ENCODE measurements at regions not wholly inside any gene's neighbourhood (a gene's known extent, or its start where the extent isn't known, plus 50 kb on each side); places are given as distances from the start of the nearest gene placed in this dataset.

DNA sequence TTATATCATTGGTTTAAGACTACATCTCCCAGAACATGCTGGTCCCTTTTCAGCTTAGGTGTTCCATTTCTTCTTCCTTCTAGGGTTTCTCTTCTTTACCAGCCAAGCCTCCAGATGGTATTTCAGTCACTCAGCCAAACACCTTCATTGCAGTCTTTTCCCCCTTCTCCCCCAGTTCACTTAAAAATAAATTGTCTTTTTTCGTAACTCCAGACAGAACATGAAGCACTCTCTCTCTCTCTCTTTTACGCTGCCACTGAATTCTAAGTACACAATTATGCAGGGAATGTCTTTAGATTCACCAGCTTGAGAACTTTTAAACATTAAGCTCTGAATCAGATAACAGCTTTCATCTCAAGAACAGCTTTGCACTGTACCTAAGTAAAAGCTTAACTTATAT lies 419.7 kb upstream of the BRINP1 start:
- Mint-ChIP-seq H3K36me3 (ENCODE audit: insufficient read depth) (no peaks in the 10 kb centered on the region), H3K27ac (no peak overlapping the region), H3K9me3 (peaks cover 0 to 5% of the 10 kb centered on the region in 2 donors), H3K4me3 (no peak overlapping the region), H3K27me3 (no peaks in the 10 kb centered on the region), H3K4me1 (ENCODE audit: low read depth in 2 of 2) (no peaks in the 10 kb centered on the region)
- DNase-seq (no peak), ATAC-seq (replicated peaks) (no peak)

DNA sequence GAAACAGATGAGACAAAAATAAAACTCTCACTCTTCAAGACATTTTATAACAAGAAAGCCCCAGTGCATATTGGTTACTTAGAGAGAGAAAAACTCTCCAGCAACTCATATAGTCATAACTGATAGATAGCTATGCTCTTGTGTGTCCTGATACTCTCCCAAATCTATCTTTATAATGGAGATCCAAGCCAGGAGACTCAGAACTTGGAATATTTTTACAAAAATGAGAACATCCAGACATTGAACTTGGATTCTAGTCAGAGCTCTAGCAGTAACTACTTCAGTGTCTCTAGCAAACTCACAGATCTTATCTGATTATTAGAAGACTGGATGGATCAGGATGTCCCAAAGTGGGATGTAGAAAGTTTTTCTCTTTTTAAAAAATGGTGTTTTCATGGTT lies 412.7 kb upstream of the BRINP1 start:
- peaks cover 0 to 3% of the 10 kb centered on the region in 2 donors for H3K9me3 Mint-ChIP-seq
- no peaks in the 10 kb centered on the region for H3K27me3 Mint-ChIP-seq
- H3K36me3 Mint-ChIP-seq (ENCODE audit: insufficient read depth) = no peaks in the 10 kb centered on the region
- ATAC-seq (replicated peaks) (no peak), DNase-seq (no peak)
- no peak overlapping the region for H3K27ac Mint-ChIP-seq
- H3K4me3 Mint-ChIP-seq = no peak overlapping the region
- no peaks in the 10 kb centered on the region for H3K4me1 Mint-ChIP-seq (ENCODE audit: low read depth in 2 of 2)

DNA sequence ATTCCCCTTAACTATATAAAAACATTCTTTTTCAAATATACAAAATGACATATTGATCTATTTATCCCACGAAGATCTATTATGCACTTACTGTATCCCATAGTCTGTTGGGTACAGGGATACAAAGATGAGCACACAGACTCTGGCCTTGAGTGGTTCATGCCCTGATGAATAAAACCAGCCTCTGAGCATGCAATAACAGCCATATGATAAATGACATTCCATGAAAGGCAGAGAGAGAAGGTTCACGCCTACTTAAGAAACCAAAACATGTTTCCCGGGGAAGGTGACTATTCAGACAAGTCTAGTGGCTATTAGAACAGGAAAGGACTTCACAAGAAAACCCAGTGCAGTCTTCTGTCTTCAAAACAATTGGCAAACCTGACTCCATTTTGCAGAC lies 406.2 kb upstream of the BRINP1 start:
- DNase-seq (no peak), ATAC-seq (replicated peaks) (no peak)
- no peak overlapping the region for H3K4me3 Mint-ChIP-seq
- no peaks in the 10 kb centered on the region for H3K36me3 Mint-ChIP-seq (ENCODE audit: insufficient read depth)
- no peaks in the 10 kb centered on the region for H3K27me3 Mint-ChIP-seq
- no peak overlapping the region for H3K27ac Mint-ChIP-seq
- no peaks in the 10 kb centered on the region for H3K4me1 Mint-ChIP-seq (ENCODE audit: low read depth in 2 of 2)
- H3K9me3 Mint-ChIP-seq = peaks cover 0 to 3% of the 10 kb centered on the region in 2 donors

DNA sequence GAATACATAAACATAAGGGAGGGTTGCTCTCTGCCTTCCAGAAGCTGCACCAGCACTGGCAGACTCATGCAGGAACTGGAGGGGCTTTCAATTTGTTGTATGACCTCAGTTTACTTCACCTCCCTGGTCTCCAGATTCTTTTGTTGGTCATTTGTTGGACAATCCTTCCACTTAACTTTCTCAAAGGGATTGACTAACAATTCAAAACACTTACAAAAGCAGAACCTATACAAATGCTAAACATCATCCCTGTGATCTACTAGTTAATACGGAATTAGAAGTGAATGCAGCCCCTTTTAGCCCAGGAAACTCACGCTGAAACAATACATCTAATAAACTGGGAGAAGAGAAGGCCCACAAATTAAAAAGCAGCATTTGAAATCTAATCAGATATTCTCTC lies 404.6 kb upstream of the BRINP1 start:
- no peak for ATAC-seq (replicated peaks)
- H3K9me3 Mint-ChIP-seq = peaks cover 0 to 3% of the 10 kb centered on the region in 2 donors
- no peaks in the 10 kb centered on the region for H3K4me1 Mint-ChIP-seq (ENCODE audit: low read depth in 2 of 2)
- H3K27me3 Mint-ChIP-seq = no peaks in the 10 kb centered on the region
- no peak overlapping the region for H3K4me3 Mint-ChIP-seq
- H3K27ac Mint-ChIP-seq = no peak overlapping the region
- no peak for DNase-seq
- no peaks in the 10 kb centered on the region for H3K36me3 Mint-ChIP-seq (ENCODE audit: insufficient read depth)

DNA sequence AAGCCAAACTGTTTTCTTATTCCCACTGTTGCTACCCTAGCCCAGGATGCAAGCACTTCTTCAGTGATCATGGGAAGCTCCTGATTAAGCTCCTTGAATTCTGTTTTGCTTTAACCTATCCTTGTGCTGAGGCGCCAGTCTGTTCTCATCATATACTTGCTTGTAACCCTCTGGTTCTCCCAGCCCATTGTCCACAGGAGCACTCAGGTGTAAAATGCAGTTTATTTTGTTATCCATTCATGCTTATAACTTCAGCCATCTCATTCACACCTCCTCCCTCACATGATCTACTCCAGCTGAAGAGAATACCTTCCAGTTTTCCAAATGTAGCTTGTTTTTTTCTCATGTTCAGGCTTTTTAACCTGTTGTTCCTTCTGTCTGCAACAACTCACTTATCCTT lies 402.1 kb upstream of the BRINP1 start:
- Mint-ChIP-seq H3K4me1 (ENCODE audit: low read depth in 2 of 2) (no peaks in the 10 kb centered on the region), H3K27me3 (no peaks in the 10 kb centered on the region), H3K36me3 (ENCODE audit: insufficient read depth) (no peaks in the 10 kb centered on the region), H3K9me3 (peaks cover 0 to 5% of the 10 kb centered on the region in 2 donors), H3K27ac (no peak overlapping the region), H3K4me3 (no peak overlapping the region)
- no peak for ATAC-seq (replicated peaks)
- no peak for DNase-seq

DNA sequence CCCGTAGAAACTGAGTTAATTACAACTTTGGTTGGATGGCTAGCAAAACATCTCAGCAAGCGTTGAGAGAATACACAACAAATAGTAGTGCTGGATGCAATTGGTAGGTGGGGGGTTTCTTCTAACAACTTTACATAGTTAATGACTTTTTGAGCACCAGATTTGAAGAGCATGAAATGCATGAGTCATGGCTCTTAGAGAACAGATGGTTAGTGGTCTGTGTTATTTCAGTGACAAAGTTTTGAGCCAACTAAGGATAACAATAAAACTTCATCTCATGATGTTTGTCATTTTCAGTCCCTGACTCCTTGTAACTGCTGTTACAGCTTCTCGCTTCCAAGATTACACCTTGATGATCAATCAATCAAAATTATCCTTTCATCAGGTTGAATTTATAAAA lies 399.0 kb upstream of the BRINP1 start:
- no peak for DNase-seq
- H3K27me3 Mint-ChIP-seq = no peaks in the 10 kb centered on the region
- H3K4me3 Mint-ChIP-seq = no peak overlapping the region
- H3K9me3 Mint-ChIP-seq = peaks cover 0 to 10% of the 10 kb centered on the region in 2 donors
- no peaks in the 10 kb centered on the region for H3K4me1 Mint-ChIP-seq (ENCODE audit: low read depth in 2 of 2)
- H3K36me3 Mint-ChIP-seq (ENCODE audit: insufficient read depth) = no peaks in the 10 kb centered on the region
- H3K27ac Mint-ChIP-seq = no peak overlapping the region
- ATAC-seq (replicated peaks) = no peak

DNA sequence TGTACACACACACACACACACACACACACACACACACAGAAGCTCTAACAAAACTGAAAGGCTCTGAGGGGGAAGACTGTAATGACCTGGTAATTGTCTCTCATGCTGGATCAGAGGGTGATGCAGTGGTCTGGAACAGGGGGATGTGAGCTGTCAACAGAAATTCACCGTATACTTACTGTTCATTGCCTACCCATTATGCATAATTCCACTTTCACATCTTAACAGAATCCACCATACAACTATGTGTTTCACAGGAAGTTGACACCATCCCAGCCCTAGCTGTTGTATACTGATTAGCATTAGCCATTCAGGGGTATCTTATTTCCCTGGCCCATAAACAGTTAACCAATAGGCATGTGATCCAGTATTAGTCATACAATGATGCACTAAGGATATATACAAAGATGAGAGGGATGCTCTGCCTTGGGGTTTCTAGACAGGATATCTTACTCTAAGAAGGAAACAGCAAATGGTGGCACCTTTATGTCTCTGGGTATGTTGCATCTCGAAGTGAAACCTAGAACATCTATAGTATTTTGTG lies 396.5 kb upstream of the BRINP1 start:
- no peak for ATAC-seq (replicated peaks)
- H3K9me3 Mint-ChIP-seq = peaks cover 7% of the 10 kb centered on the region in 2 donors
- DNase-seq = no peak
- H3K4me1 Mint-ChIP-seq (ENCODE audit: low read depth in 2 of 2) = no peaks in the 10 kb centered on the region
- no peak overlapping the region for H3K27ac Mint-ChIP-seq
- no peaks in the 10 kb centered on the region for H3K27me3 Mint-ChIP-seq
- no peaks in the 10 kb centered on the region for H3K36me3 Mint-ChIP-seq (ENCODE audit: insufficient read depth)
- no peak overlapping the region for H3K4me3 Mint-ChIP-seq

DNA sequence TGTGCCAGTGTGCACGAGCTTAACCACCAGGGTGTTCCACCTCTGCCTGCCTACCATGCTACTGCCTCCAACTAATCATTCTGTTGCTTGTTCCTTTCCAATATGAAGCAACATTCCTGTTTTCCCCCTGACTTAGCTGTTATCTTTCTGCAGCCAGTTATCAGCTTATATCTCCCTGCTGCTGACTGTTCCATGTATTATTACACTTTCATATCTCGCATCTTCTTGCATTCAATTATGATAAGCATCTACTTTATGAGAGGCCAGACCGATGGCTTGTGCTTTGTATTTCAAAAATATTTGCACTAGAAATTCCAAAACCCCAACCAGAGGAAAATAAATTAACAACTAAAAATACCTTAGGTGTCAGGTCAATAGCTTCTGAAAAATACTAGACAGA lies 394.0 kb upstream of the BRINP1 start:
- H3K4me3 Mint-ChIP-seq = no peak overlapping the region
- H3K4me1 Mint-ChIP-seq (ENCODE audit: low read depth in 2 of 2) = no peaks in the 10 kb centered on the region
- ATAC-seq (replicated peaks) (no peak), DNase-seq (no peak)
- H3K36me3 Mint-ChIP-seq (ENCODE audit: insufficient read depth) = no peaks in the 10 kb centered on the region
- H3K27me3 Mint-ChIP-seq = no peaks in the 10 kb centered on the region
- H3K9me3 Mint-ChIP-seq = peaks cover 7% of the 10 kb centered on the region in 2 donors
- H3K27ac Mint-ChIP-seq = no peak overlapping the region

DNA sequence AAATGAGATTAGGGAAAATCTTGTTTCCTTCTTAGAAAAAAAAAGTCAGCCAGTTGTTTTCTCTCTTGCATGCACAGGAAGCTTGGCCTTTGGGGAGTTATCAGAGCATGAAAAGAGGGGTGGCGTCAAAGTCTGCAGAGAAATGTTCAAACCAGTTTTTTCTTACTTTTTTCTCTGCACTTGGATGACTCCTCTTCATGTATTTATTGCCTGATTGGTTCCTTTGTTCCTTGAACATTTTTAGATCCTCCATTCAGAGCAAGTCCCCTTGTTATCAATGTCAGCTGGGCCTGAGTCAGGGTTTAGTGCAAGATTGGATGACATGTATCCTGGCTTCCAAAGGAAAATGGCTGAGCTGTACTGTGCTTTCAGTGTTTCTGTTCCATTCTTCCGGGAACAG lies 392.6 kb upstream of the BRINP1 start:
- DNase-seq (no peak), ATAC-seq (replicated peaks) (no peak)
- no peak overlapping the region for H3K27ac Mint-ChIP-seq
- no peaks in the 10 kb centered on the region for H3K27me3 Mint-ChIP-seq
- H3K9me3 Mint-ChIP-seq = peaks cover 6 to 7% of the 10 kb centered on the region in 2 donors
- no peaks in the 10 kb centered on the region for H3K4me1 Mint-ChIP-seq (ENCODE audit: low read depth in 2 of 2)
- no peak overlapping the region for H3K4me3 Mint-ChIP-seq
- no peaks in the 10 kb centered on the region for H3K36me3 Mint-ChIP-seq (ENCODE audit: insufficient read depth)

DNA sequence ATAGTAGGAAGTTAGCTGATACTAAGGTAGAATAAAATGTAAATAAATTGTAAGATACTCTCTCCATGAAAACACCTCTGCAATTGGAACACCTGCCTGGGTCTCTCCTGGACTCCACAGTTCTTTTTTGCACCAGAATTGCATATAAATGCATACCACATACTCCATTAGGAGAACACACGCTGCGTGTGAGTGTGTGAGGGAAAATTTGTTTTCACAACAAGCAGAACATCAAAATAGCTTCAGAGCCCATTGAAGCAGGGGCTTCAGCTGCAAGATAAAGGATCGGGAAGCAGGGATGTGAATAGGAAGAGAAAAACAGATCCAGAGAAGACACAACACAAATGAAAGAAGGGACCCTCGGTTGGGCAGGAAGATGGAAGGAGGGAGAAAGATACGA lies 389.8 kb upstream of the BRINP1 start:
- DNase-seq (no peak), ATAC-seq (replicated peaks) (no peak)
- H3K4me3 Mint-ChIP-seq = no peak overlapping the region
- H3K27ac Mint-ChIP-seq = no peak overlapping the region
- no peaks in the 10 kb centered on the region for H3K36me3 Mint-ChIP-seq (ENCODE audit: insufficient read depth)
- no peaks in the 10 kb centered on the region for H3K27me3 Mint-ChIP-seq
- peaks cover 2 to 7% of the 10 kb centered on the region in 2 donors for H3K9me3 Mint-ChIP-seq
- no peaks in the 10 kb centered on the region for H3K4me1 Mint-ChIP-seq (ENCODE audit: low read depth in 2 of 2)

DNA sequence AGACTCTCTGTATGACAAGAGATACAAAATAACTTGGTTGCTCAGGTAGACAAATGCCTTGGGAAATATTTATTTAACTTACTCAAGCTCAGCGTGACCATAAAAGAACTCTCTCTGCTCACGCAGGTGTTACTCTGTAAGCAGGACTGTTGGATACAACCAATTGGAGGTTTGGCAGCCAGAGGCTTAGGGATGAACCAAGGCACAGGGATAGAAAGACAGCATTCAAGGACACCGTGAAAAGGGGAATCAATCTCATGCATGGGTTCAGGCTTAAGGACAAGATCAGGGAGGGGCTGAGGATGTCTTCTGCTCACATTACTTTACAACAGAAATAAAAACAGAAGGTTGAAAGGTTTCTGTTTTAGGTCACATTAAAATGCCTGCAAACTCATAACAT lies 389.0 kb upstream of the BRINP1 start:
- H3K36me3 Mint-ChIP-seq (ENCODE audit: insufficient read depth) = no peaks in the 10 kb centered on the region
- peaks cover under 1 to 7% of the 10 kb centered on the region in 2 donors for H3K9me3 Mint-ChIP-seq
- H3K27ac Mint-ChIP-seq = no peak overlapping the region
- ATAC-seq (replicated peaks) = no peak
- DNase-seq = no peak
- no peaks in the 10 kb centered on the region for H3K27me3 Mint-ChIP-seq
- H3K4me1 Mint-ChIP-seq (ENCODE audit: low read depth in 2 of 2) = no peaks in the 10 kb centered on the region
- H3K4me3 Mint-ChIP-seq = no peak overlapping the region

DNA sequence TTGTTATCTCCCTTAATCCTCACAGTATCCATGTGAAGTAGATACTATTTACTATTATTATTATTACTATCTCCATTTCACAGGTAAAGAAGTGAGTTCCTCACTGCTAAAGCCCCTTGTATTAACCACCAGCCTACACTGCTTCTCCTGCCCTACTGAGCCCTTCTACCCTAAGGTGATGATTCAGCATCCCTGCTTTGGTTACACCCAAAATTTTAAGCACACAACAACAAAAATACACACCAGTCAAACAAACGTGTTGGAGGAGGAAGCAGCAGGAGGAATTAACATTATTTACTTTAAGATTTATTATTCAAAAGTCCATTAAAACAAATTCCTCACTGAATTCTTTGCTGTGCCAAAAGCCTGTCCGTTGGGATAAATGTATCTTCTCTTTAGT lies 370.2 kb upstream of the BRINP1 start:
- Mint-ChIP-seq H3K4me1 (ENCODE audit: low read depth in 2 of 2) (no peaks in the 10 kb centered on the region), H3K9me3 (peaks cover 10 to 13% of the 10 kb centered on the region in 2 donors), H3K4me3 (no peak overlapping the region), H3K27me3 (no peaks in the 10 kb centered on the region), H3K36me3 (ENCODE audit: insufficient read depth) (no peaks in the 10 kb centered on the region), H3K27ac (no peak overlapping the region)
- ATAC-seq (replicated peaks) (no peak), DNase-seq (no peak)

DNA sequence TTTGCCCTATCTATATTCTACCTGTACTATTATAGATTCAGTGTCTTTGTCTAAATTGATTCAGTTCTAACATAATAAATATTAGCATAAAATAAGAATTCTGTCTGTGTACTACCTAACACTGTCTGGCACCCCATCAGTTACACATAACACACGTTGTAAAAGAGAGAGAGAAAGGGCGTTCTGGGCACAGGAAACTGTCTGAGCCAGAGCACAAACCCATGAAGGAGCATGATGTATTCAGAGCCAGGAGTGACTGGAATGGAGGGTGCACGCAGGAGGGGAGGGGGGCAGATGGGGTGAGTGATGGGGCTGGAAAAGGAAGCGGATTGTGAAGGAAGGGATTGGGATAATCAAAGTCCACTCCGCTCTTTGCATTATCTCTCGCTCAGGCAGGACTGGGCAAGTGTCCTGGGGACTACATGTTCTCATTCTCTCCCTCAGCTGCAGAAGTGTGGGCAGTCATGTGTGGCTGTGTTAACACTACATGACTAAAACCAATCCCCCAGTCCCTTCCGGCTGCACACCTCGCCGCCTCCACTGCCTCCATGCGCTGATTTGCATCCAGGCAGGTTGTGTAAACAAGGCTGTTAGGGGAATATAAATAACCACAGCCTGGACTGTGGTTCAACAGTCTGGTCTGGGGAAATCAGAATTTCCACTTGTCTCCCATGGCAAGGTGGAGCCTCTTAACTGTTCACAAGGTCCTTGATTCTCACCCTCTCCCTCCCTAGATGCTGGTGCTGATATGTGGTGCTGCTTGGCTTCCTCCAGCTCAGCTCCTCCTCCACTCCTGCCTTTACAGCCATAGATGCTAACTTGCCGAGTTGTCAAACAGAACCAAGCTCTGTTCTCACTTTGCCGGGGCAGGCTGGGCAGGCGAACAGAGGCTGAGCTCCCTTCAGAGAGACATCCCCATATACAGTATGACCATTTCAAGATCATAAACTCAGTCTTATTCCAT lies 367.5 kb upstream of the BRINP1 start:
- ATAC-seq (replicated peaks) = no peak
- Mint-ChIP-seq H3K27ac (no peak overlapping the region), H3K9me3 (peaks cover 4 to 18% of the 10 kb centered on the region in 2 donors), H3K27me3 (no peaks in the 10 kb centered on the region), H3K4me3 (no peak overlapping the region), H3K36me3 (ENCODE audit: insufficient read depth) (no peaks in the 10 kb centered on the region), H3K4me1 (ENCODE audit: low read depth in 2 of 2) (no peaks in the 10 kb centered on the region)
- no peak for DNase-seq

DNA sequence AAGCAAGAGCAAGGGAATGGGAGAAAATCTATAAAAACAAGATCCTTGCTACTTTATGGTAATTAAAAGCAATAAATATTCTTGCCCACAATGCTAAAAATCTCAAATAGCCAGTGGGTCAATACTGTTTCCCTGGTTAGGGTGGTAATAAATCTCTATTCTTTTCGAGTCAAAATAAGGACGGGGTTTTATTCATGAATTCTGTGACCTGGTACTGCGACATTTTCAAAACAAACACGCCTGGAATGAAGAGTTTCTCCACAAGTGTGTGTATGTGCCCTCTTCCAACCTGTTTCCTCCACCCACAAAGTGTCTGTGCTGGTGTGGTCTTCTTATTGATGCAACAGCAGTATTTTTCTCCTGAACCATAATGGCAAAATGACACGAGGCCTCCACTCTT lies 358.8 kb upstream of the BRINP1 start:
- Mint-ChIP-seq H3K27ac (no peak overlapping the region), H3K9me3 (peaks cover 10 to 20% of the 10 kb centered on the region in 2 donors), H3K4me3 (no peak overlapping the region), H3K36me3 (ENCODE audit: insufficient read depth) (no peaks in the 10 kb centered on the region), H3K27me3 (no peaks in the 10 kb centered on the region), H3K4me1 (ENCODE audit: low read depth in 2 of 2) (no peaks in the 10 kb centered on the region)
- no peak for ATAC-seq (replicated peaks)
- no peak for DNase-seq

Measured in effector memory CD8-positive, alpha-beta T cell (primary cell).